OCI-LY3 (cell line): ENCODE measurements at regions not wholly inside any gene's neighbourhood (a gene's known extent, or its start where the extent isn't known, plus 50 kb on each side); places are given as distances from the start of the nearest gene placed in this dataset.

Source experiments
- H2AFZ ChIP-seq: fragments of 200-600, 300-600 bp; shearing (Covaris generic); 2 replicates; pipeline ENCODE4 v1.6.0; 2014; ENCODE audit warnings: antibody characterized with exemption, low read depth, low read length
- H3K27ac ChIP-seq: fragments of 200-600, 300-600 bp; sonication (generic); 2 replicates; pipeline ENCODE4 v1.5.1; 2014; ENCODE audit warnings: mild to moderate bottlenecking, low read length, moderate library complexity, mixed read lengths
- H3K27me3 ChIP-seq: fragments of 200-600, 300-600 bp; sonication (generic); 2 replicates; pipeline ENCODE4 v1.6.1; 2014; ENCODE audit warnings: low read depth, low read length, mixed read lengths
- H3K36me3 ChIP-seq: fragments of 200-600, 300-600 bp; sonication (generic); replicated peaks from 2 replicates; pipeline ENCODE3; 2014; ENCODE audit warnings: low read depth, low read length, mixed read lengths
- H3K4me1 ChIP-seq: fragments of 300-600, 200-600 bp; sonication (generic); 2 replicates; pipeline ENCODE4 v1.6.1; 2014; ENCODE audit warnings: low read length, mixed read lengths
- H3K4me2 ChIP-seq: fragments of 200-600, 300-600 bp; sonication (generic); 2 replicates; pipeline ENCODE4 v1.6.1; 2014; ENCODE audit warnings: low read length, mixed read lengths
- H3K4me3 ChIP-seq: fragments of 300-600, 200-600 bp; sonication (generic); 2 replicates; pipeline ENCODE4 v1.5.1; 2014; ENCODE audit warnings: antibody characterized with exemption, mild to moderate bottlenecking, low read length, moderate library complexity
- H3K79me2 ChIP-seq: fragments of 300-600, 200-600 bp; shearing (Covaris generic); 2 replicates; pipeline ENCODE4 v1.6.1; 2014; ENCODE audit warnings: mild to moderate bottlenecking, low read length, mixed read lengths
- H3K9ac ChIP-seq: fragments of 300-600, 200-600 bp; shearing (Covaris generic); 2 replicates; pipeline ENCODE4 v1.6.0; 2014; ENCODE audit warnings: mild to moderate bottlenecking, low read length, moderate library complexity
- H3K9me3 ChIP-seq: fragments of 200-600, 300-600 bp; shearing (Covaris generic); 2 replicates; pipeline ENCODE4 v1.6.1; 2014; ENCODE audit warnings: low read length, mixed read lengths; ENCODE audit not compliant: insufficient read depth
- H4K20me1 ChIP-seq: fragments of 200-600, 300-600 bp; sonication (generic); 2 replicates; pipeline ENCODE4 v1.6.1; 2016; ENCODE audit warnings: low read length, mixed read lengths; ENCODE audit not compliant: insufficient read depth
- EZH2phosphoT487 ChIP-seq: fragments of 200-600 bp; shearing (Covaris generic); IDR thresholded peaks from 2 replicates; pipeline ENCODE4 v1.6.1; 2018; ENCODE audit warnings: antibody characterized with exemption, mixed run types, low read depth
- TF ChIP-seq, protein P1 (sequence below): fragments of 200-600, 300-600 bp; sonication (generic); IDR thresholded peaks from 2 replicates; pipeline ENCODE4 v1.5.1; 2014; ENCODE audit warnings: antibody characterized with exemption, low read length, low read depth

DNA sequence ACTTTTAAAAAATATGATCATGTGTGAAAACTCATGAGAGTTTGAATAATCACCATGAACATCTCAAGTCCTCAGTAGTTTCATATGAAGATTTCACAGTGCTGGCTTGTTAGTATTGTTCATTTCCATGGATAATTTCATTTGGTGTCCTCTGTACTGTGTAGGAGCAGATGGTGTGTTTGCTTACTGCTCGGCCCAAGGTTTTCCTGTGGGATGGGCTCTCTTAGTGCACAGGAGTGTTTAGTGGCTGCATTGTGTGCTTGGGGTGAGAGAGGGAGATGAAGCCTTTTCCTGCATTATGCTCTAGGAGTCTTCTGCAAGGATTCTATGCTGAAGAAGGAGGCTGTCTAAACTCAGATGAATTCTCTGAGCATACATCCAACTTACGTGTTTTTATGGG lies 270.6 kb downstream of the SOCS6 start:
- H3K4me2 ChIP-seq = no peak overlapping the region
- TF ChIP-seq, protein P1, sequence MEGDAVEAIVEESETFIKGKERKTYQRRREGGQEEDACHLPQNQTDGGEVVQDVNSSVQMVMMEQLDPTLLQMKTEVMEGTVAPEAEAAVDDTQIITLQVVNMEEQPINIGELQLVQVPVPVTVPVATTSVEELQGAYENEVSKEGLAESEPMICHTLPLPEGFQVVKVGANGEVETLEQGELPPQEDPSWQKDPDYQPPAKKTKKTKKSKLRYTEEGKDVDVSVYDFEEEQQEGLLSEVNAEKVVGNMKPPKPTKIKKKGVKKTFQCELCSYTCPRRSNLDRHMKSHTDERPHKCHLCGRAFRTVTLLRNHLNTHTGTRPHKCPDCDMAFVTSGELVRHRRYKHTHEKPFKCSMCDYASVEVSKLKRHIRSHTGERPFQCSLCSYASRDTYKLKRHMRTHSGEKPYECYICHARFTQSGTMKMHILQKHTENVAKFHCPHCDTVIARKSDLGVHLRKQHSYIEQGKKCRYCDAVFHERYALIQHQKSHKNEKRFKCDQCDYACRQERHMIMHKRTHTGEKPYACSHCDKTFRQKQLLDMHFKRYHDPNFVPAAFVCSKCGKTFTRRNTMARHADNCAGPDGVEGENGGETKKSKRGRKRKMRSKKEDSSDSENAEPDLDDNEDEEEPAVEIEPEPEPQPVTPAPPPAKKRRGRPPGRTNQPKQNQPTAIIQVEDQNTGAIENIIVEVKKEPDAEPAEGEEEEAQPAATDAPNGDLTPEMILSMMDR = no peak
- no peak for TF ChIP-seq EZH2phosphoT487
- H3K79me2 ChIP-seq = no peaks in the 10 kb centered on the region

DNA sequence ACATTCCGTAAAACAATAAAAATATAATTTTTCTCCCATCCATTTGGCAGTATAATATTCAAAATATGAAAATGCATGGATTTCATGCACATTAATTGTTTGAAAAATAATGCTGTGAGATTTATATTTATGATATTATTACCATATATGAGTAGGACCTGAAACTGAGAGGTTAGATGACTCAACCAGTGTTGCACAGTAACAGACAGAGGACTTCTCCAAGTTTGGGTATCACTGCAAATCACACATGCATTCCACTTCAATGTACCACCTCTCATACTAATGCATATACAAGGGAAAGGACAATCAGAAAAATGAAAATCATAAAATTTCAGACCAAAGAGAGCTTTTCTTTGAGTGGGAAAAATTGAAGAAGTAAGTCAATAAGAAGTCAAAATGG lies 269.5 kb downstream of the SOCS6 start:
- no peaks in the 10 kb centered on the region for H3K9me3 ChIP-seq

More for the DNA sequence above, 270.6 kb downstream of the SOCS6 start:
- no peak overlapping the region for H3K4me3 ChIP-seq
- no peak overlapping the region for H3K27ac ChIP-seq
- peaks cover 7% of the 10 kb centered on the region for H3K36me3 ChIP-seq
- H4K20me1 ChIP-seq = no peaks in the 10 kb centered on the region
- H3K27me3 ChIP-seq = no peaks in the 10 kb centered on the region
- H3K9me3 ChIP-seq = no peaks in the 10 kb centered on the region
- no peak overlapping the region for H2AFZ ChIP-seq
- no peak overlapping the region for H3K9ac ChIP-seq
- peaks cover 31% of the 10 kb centered on the region for H3K4me1 ChIP-seq

GRCh38 chr18:70554854-70555445 lies 266.1 kb downstream of the SOCS6 start:
- H3K9me3 ChIP-seq = no peaks in the 10 kb centered on the region
- 0 out of 2 replicates have a peak overlapping the region, but pooled peaks have one; percentile 0 for H3K27ac ChIP-seq
- H2AFZ ChIP-seq = no peak overlapping the region
- no peaks in the 10 kb centered on the region for H3K79me2 ChIP-seq
- TF ChIP-seq EZH2phosphoT487 = no peak
- TF ChIP-seq, protein P1 = no peak
- H4K20me1 ChIP-seq = no peaks in the 10 kb centered on the region
- H3K9ac ChIP-seq = no peak overlapping the region
- peaks cover 34% of the 10 kb centered on the region for H3K4me1 ChIP-seq
- H3K4me2 ChIP-seq = peak overlapping the region; percentile 39
- no peaks in the 10 kb centered on the region for H3K27me3 ChIP-seq
- H3K36me3 ChIP-seq = peaks cover 7% of the 10 kb centered on the region
- H3K4me3 ChIP-seq = peak overlapping the region; percentile 2; the same call in 1 of the 2 replicates

More for the DNA sequence above, 269.5 kb downstream of the SOCS6 start:
- peak overlapping the region; percentile 16 for H3K4me2 ChIP-seq
- no peaks in the 10 kb centered on the region for H3K27me3 ChIP-seq
- H3K4me1 ChIP-seq = peaks cover 34% of the 10 kb centered on the region
- no peak overlapping the region for H3K4me3 ChIP-seq
- no peak for TF ChIP-seq EZH2phosphoT487
- TF ChIP-seq, protein P1 = no peak
- H3K36me3 ChIP-seq = peaks cover 7% of the 10 kb centered on the region
- no peaks in the 10 kb centered on the region for H4K20me1 ChIP-seq
- no peaks in the 10 kb centered on the region for H3K79me2 ChIP-seq
- no peak overlapping the region for H3K9ac ChIP-seq
- H3K27ac ChIP-seq = no peak overlapping the region
- H2AFZ ChIP-seq = no peak overlapping the region

DNA sequence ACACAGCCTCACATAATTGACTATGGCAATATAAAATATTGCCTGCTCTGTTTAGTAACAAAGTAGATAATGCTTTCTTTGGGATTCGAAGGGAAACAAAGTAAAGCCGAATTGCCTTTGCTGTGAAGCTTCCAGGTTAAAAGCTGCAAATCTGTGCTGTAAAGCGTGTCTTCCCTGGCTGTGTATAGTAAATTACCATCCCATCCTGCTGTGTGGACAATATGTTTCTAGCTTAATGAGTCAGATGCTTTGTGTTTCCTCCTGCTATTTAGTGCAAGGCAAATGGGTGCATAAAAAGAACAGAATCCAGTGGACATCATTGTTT lies 265.1 kb downstream of the SOCS6 start:
- Histone ChIP-seq H2AFZ (no peak overlapping the region), H3K79me2 (no peaks in the 10 kb centered on the region), H3K4me2 (no peak overlapping the region), H3K9me3 (no peaks in the 10 kb centered on the region), H3K9ac (no peak overlapping the region), H3K27me3 (no peaks in the 10 kb centered on the region), H4K20me1 (no peaks in the 10 kb centered on the region), H3K4me3 (no peak overlapping the region), H3K36me3 (peaks cover 5% of the 10 kb centered on the region), H3K27ac (no peak overlapping the region), H3K4me1 (peaks cover 34% of the 10 kb centered on the region)
- no peak for TF ChIP-seq EZH2phosphoT487
- TF ChIP-seq, protein P1 = no peak
